Neural cell (in vitro differentiated cells): ENCODE measurements at regions not wholly inside any gene's neighbourhood (a gene's known extent, or its start where the extent isn't known, plus 50 kb on each side); places are given as distances from the start of the nearest gene placed in this dataset.

Experiments
- H2AFZ ChIP-seq: fragments of 200-600, 300-800 bp; sonication (generic), shearing (Covaris generic); 2 replicates; pipeline ENCODE4 v1.6.0; 2014; ENCODE audit warnings: low read depth, mild to moderate bottlenecking, antibody characterized with exemption, low read length, moderate library complexity
- H3F3A ChIP-seq: fragments of 200-600 bp; shearing (Covaris generic); 2 replicates; pipeline ENCODE4 v1.6.1; 2016; ENCODE audit warnings: mild to moderate bottlenecking, moderate library complexity, mixed read lengths, antibody characterized with exemption, low read length; ENCODE audit not compliant: insufficient read depth, poor library complexity, severe bottlenecking
- H3K27ac ChIP-seq: fragments of 200-600, 300-800 bp; sonication (generic), shearing (Covaris generic); 2 replicates; pipeline ENCODE4 v1.5.1; 2014; ENCODE audit warnings: mild to moderate bottlenecking, low read length, moderate library complexity
- H3K27me3 ChIP-seq: fragments of 300-800, 200-600 bp; sonication (generic), shearing (Covaris generic); 2 replicates; pipeline ENCODE4 v1.6.0; 2014; ENCODE audit warnings: mild to moderate bottlenecking, low read depth, low read length, moderate library complexity; ENCODE audit not compliant: insufficient read depth
- H3K36me3 ChIP-seq: fragments of 300-800, 200-600 bp; sonication (generic), shearing (Covaris generic); 2 replicates; pipeline ENCODE4 v1.5.1; 2014; ENCODE audit warnings: mild to moderate bottlenecking, antibody characterized with exemption, low read length, moderate library complexity; ENCODE audit not compliant: insufficient read depth
- H3K4me2 ChIP-seq: fragments of 300-800, 200-600 bp; sonication (generic), shearing (Covaris generic); 2 replicates; pipeline ENCODE4 v1.6.0; 2014; ENCODE audit warnings: mild to moderate bottlenecking, low read length
- H3K4me3 ChIP-seq: fragments of 300-800, 200-600 bp; sonication (generic), shearing (Covaris generic); 2 replicates; pipeline ENCODE4 v1.5.1; 2014; ENCODE audit warnings: mild to moderate bottlenecking, low read length, moderate library complexity
- H3K79me2 ChIP-seq: fragments of 200-600 bp; shearing (Covaris generic); replicated peaks from 2 replicates; pipeline ENCODE4 v1.6.0; 2014; ENCODE audit warnings: mild to moderate bottlenecking, low read length, moderate library complexity; ENCODE audit not compliant: insufficient read depth
- H3K9ac ChIP-seq: fragments of 300-800, 200-600 bp; sonication (generic), shearing (Covaris generic); 2 replicates; pipeline ENCODE4 v1.6.1; 2016; ENCODE audit warnings: mild to moderate bottlenecking, low read length, mixed read lengths
- H3K9me2 ChIP-seq: fragments of 200-600 bp; shearing (Covaris generic); 2 replicates; pipeline ENCODE4 v1.6.1; 2016; ENCODE audit warnings: mild to moderate bottlenecking, low read length, mixed read lengths; ENCODE audit not compliant: insufficient read depth
- H3K9me3 ChIP-seq: fragments of 200-600, 300-800 bp; sonication (generic), shearing (Covaris generic); 2 replicates; pipeline ENCODE4 v1.6.1; 2016; ENCODE audit warnings: mild to moderate bottlenecking, mixed run types, low read length, moderate library complexity, mixed read lengths
- H4K20me1 ChIP-seq: fragments of 200-600 bp; shearing (Covaris generic); 2 replicates; pipeline ENCODE4 v1.6.1; 2016; ENCODE audit warnings: mild to moderate bottlenecking, mixed run types; ENCODE audit not compliant: insufficient read depth
- EP300 ChIP-seq: fragments of 450-650 bp; conservative IDR thresholded peaks from 2 replicates; pipeline ENCODE4 v1.6.1; 2014; ENCODE audit warnings: antibody characterized with exemption, mild to moderate bottlenecking, moderate library complexity; ENCODE audit not compliant: poor library complexity, severe bottlenecking
- EZH2 ChIP-seq: fragments of 200-600, 300-800 bp; shearing (Covaris generic), sonication (generic); IDR thresholded peaks from 2 replicates; pipeline ENCODE4 v1.6.1; 2014; ENCODE audit warnings: antibody characterized with exemption, low read length, borderline replicate concordance, mild to moderate bottlenecking; ENCODE audit not compliant: insufficient read depth, poor library complexity, severe bottlenecking
- MXI1 ChIP-seq: fragments of 450-650 bp; conservative IDR thresholded peaks from 2 replicates; pipeline ENCODE4 v1.6.1; 2014; ENCODE audit warnings: antibody characterized with exemption, mild to moderate bottlenecking; ENCODE audit not compliant: poor library complexity, severe bottlenecking
- POLR2AphosphoS5 ChIP-seq: IDR thresholded peaks from 2 replicates; pipeline ENCODE4 v1.6.1; 2012
- RAD21 ChIP-seq: fragments of 450-650 bp; conservative IDR thresholded peaks from 2 replicates; pipeline ENCODE4 v1.6.1; 2014; ENCODE audit warnings: antibody characterized with exemption, mild to moderate bottlenecking, moderate library complexity
- REST ChIP-seq: IDR thresholded peaks from 2 replicates; pipeline ENCODE4 v1.6.1; 2012; ENCODE audit warnings: borderline replicate concordance
- SMC3 ChIP-seq: fragments of 450-650 bp; conservative IDR thresholded peaks from 2 replicates; pipeline ENCODE4 v1.6.1; 2014; ENCODE audit warnings: antibody characterized with exemption, mild to moderate bottlenecking, moderate library complexity; ENCODE audit not compliant: poor library complexity
- TAF1 ChIP-seq: IDR thresholded peaks from 2 replicates; pipeline ENCODE4 v1.6.1; 2012; ENCODE audit warnings: low read depth
- TF ChIP-seq, protein P1 (sequence below): fragments of 450-650 bp; IDR thresholded peaks from 2 replicates; pipeline ENCODE4 v1.5.1; 2014; ENCODE audit warnings: antibody characterized with exemption, mild to moderate bottlenecking, moderate library complexity; ENCODE audit not compliant: poor library complexity, severe bottlenecking

DNA sequence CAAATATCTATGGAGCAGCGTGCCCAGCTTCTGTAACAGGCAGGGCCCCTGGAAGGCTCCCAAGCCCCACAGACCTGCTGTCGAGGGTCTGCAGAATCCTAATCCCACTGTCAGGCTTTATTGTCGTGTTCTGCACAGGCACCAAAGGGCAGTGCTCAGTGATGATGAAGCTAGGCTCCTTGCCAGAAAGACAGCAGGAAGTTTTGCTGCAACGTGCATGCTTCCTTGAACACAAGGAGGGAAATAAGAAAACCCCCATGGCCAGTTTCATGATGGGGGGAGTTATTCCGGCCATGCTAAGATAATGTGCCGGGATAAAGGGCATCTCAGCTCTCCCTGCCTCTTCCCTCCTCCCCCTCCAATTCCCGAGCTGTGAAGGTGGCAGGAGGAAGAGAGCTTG, 109.4 kb upstream of the KCNG1 start:
- Histone ChIP-seq H3K4me2 (no peak overlapping the region), H3K79me2 (no peaks in the 10 kb centered on the region), H2AFZ (no peak overlapping the region), H3K9me3 (no peaks in the 10 kb centered on the region), H3F3A (peaks cover 3% of the 10 kb centered on the region), H3K9me2 (no peaks in the 10 kb centered on the region), H3K27me3 (no peaks in the 10 kb centered on the region), H4K20me1 (no peaks in the 10 kb centered on the region), H3K27ac (no peak overlapping the region), H3K4me3 (no peak overlapping the region), H3K9ac (no peak overlapping the region), H3K36me3 (no peaks in the 10 kb centered on the region)
- TF ChIP-seq, protein P1, sequence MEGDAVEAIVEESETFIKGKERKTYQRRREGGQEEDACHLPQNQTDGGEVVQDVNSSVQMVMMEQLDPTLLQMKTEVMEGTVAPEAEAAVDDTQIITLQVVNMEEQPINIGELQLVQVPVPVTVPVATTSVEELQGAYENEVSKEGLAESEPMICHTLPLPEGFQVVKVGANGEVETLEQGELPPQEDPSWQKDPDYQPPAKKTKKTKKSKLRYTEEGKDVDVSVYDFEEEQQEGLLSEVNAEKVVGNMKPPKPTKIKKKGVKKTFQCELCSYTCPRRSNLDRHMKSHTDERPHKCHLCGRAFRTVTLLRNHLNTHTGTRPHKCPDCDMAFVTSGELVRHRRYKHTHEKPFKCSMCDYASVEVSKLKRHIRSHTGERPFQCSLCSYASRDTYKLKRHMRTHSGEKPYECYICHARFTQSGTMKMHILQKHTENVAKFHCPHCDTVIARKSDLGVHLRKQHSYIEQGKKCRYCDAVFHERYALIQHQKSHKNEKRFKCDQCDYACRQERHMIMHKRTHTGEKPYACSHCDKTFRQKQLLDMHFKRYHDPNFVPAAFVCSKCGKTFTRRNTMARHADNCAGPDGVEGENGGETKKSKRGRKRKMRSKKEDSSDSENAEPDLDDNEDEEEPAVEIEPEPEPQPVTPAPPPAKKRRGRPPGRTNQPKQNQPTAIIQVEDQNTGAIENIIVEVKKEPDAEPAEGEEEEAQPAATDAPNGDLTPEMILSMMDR: no peak
- TF ChIP-seq EZH2: no peak
- no peak for TF ChIP-seq SMC3
- no peak for TF ChIP-seq TAF1
- no peak for TF ChIP-seq RAD21
- TF ChIP-seq REST: no peak
- TF ChIP-seq POLR2AphosphoS5: no peak
- TF ChIP-seq EP300: no peak
- no peak for TF ChIP-seq MXI1

- Histone ChIP-seq H3K4me3 (no peak overlapping the region), H4K20me1 (no peaks in the 10 kb centered on the region), H3K9me2 (no peaks in the 10 kb centered on the region), H3F3A (peaks cover 3% of the 10 kb centered on the region), H3K27ac (no peak overlapping the region), H3K4me2 (no peak overlapping the region), H3K36me3 (no peaks in the 10 kb centered on the region), H3K27me3 (no peaks in the 10 kb centered on the region), H3K9me3 (no peaks in the 10 kb centered on the region), H2AFZ (no peak overlapping the region), H3K79me2 (no peaks in the 10 kb centered on the region), H3K9ac (no peak overlapping the region)
- TF ChIP-seq EZH2: no peak
These were observed 108.9 kb upstream of the KCNG1 start for GRCh38 chr20:51131811-51132210.
